Common myeloid progenitor, CD34-positive (primary cell): ENCODE measurements at regions not wholly inside any gene's neighbourhood (a gene's known extent, or its start where the extent isn't known, plus 50 kb on each side); places are given as distances from the start of the nearest gene placed in this dataset.

Experiments used
- CTCF ChIA-PET: fragments of 350-600 bp; sonication (Branson Sonifier 250); formaldehyde crosslinking; loops from one replicate; lab custom pipeline; 2021; ENCODE audit warnings: antibody characterized with exemption; lab: Charles Lee
- POLR2A ChIA-PET: fragments of 350-600 bp; sonication (Branson Sonifier 250); formaldehyde crosslinking; loops from one replicate; lab custom pipeline; 2021; ENCODE audit warnings: antibody characterized with exemption; lab: Charles Lee
- DNase-seq, 3 donors: peaks; one replicate each; pipeline versions ENCODE4 v3.0.0 to v3.0.0-alpha.2; 2013
- H3K27ac ChIP-seq, 2 experiments: 1 replicate in 1 of 2; 2 replicates in 1 of 2; pipeline ENCODE4 v1.7.0; 2013; ENCODE audit warnings: inconsistent platforms in 2 of 2, low read length in 2 of 2, mild to moderate bottlenecking in 2 of 2, low read depth in 1 of 2, moderate library complexity in 1 of 2; ENCODE audit not compliant: severe bottlenecking in 2 of 2, insufficient read depth in 1 of 2, poor library complexity in 1 of 2
- H3K27me3 ChIP-seq, 5 experiments: replicated peaks in 2 of 5; 1 replicate in 3 of 5; 2 replicates in 2 of 5; pipeline versions ENCODE4 v1.6.1 to v1.7.0; 2013; ENCODE audit warnings: low read length in 4 of 5, mild to moderate bottlenecking in 2 of 5, moderate library complexity in 2 of 5, inconsistent platforms in 1 of 5; ENCODE audit not compliant: insufficient read depth in 5 of 5, control insufficient read depth in 4 of 5
- H3K36me3 ChIP-seq, 4 experiments: 1 replicate in 2 of 4; 2 replicates in 2 of 4; pipeline versions ENCODE4 v1.6.1 to v1.7.0; 2013; ENCODE audit warnings: low read length in 3 of 4, control low read depth in 1 of 4, mild to moderate bottlenecking in 1 of 4; ENCODE audit not compliant: control insufficient read depth in 4 of 4, insufficient read depth in 4 of 4
- H3K4me1 ChIP-seq, 4 experiments: 1 replicate in 3 of 4; 2 replicates in 1 of 4; pipeline versions ENCODE4 v1.6.1 to v1.7.1; 2013; ENCODE audit warnings: low read length in 3 of 4, mild to moderate bottlenecking in 3 of 4, control low read depth in 1 of 4, inconsistent platforms in 1 of 4, moderate library complexity in 1 of 4; ENCODE audit not compliant: control insufficient read depth in 4 of 4, insufficient read depth in 4 of 4; ENCODE audit errors: control extremely low read depth in 1 of 4
- H3K4me3 ChIP-seq, 7 experiments: 1 replicate in 4 of 7; 2 replicates in 3 of 7; pipeline versions ENCODE4 v1.5.1 to v1.7.0; 2013; ENCODE audit warnings: mild to moderate bottlenecking in 7 of 7, low read length in 6 of 7, moderate library complexity in 6 of 7, inconsistent platforms in 2 of 7, low read depth in 2 of 7, control low read depth in 1 of 7; ENCODE audit not compliant: insufficient read depth in 4 of 7, control insufficient read depth in 1 of 7; ENCODE audit errors: extremely low read depth in 1 of 7
- H3K9me3 ChIP-seq, 5 experiments: 1 replicate in 4 of 5; 2 replicates in 1 of 5; pipeline versions ENCODE4 v1.6.1 to v1.7.1; 2013; ENCODE audit warnings: low read length in 4 of 5, mild to moderate bottlenecking in 2 of 5, inconsistent platforms in 1 of 5, low read depth in 1 of 5, moderate library complexity in 1 of 5; ENCODE audit not compliant: control insufficient read depth in 4 of 5, insufficient read depth in 2 of 5; ENCODE audit errors: control extremely low read depth in 1 of 5
- WGBS: methylation state at CpG from one replicate; pipeline ENCODE4 v1.1.5; 2013; ENCODE audit not compliant: insufficient coverage; 5-methylcytosine and 5-hydroxymethylcytosine counted together

- ChIA-PET CTCF (no interaction called here), POLR2A (no interaction called here)
- Histone ChIP-seq H3K9me3 (peaks cover 0 to 6% (median 0%) of the 10 kb centered on the region in 5 experiments), H3K27me3 (no peaks in the 10 kb centered on the region), H3K36me3 (no peaks in the 10 kb centered on the region), H3K4me3 (no peak overlapping the region), H3K27ac (no peak overlapping the region), H3K4me1 (no peaks in the 10 kb centered on the region)
- no peak for DNase-seq
- no CpG with 5 or more reads among the region's 1 CpG for WGBS
Measured at GRCh38 chr13:73278186-73278585, 219.4 kb downstream of the KLF5 start.

GRCh38 chr13:73275163-73275562, 216.4 kb downstream of the KLF5 start:
- Histone ChIP-seq H3K4me1 (no peaks in the 10 kb centered on the region), H3K27me3 (no peaks in the 10 kb centered on the region), H3K27ac (no peak overlapping the region), H3K4me3 (no peak overlapping the region), H3K9me3 (peaks cover 0 to 6% (median 2%) of the 10 kb centered on the region in 5 experiments), H3K36me3 (no peaks in the 10 kb centered on the region)
- WGBS = no CpG with 5 or more reads among the region's 3 CpGs
- ChIA-PET CTCF (interaction anchor here (0.6 kb wide), 1 partner anchor 709 kb away, joined by 3 read pairs; no protein-coding TSS in a partner anchor), POLR2A (no interaction called here)
- no peak for DNase-seq

DNA sequence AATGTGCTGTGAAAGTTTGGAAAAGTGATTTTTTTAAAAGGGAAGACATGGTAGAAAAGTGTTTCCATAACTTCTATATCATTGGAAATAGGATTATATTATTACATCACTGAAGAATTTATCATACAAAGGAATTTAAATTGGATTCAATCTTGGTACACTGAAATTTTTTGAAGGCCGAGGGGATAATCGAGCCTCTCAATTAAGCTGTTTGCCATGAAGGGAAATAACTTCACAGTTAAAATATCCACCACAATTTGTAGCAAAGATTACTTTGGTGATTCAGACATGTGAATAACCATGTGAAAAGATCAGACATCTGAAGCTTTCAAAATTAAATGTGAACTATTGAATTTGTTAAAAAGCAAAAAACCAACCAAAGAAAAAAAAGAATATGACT, 215.3 kb downstream of the KLF5 start:
- no peak for DNase-seq
- H3K4me3 ChIP-seq = no peak overlapping the region
- H3K27me3 ChIP-seq = no peaks in the 10 kb centered on the region
- no CpG with 5 or more reads among the region's 2 CpGs for WGBS
- no peaks in the 10 kb centered on the region for H3K36me3 ChIP-seq
- POLR2A ChIA-PET = no interaction called here
- CTCF ChIA-PET = no interaction called here
- no peak overlapping the region for H3K27ac ChIP-seq
- H3K9me3 ChIP-seq = peaks cover 0 to 12% (median 2%) of the 10 kb centered on the region in 5 experiments
- no peaks in the 10 kb centered on the region for H3K4me1 ChIP-seq

- WGBS = 82% methylated on average over 2 of the region's 5 CpGs
- ChIA-PET POLR2A (no interaction called here), CTCF (no interaction called here)
- Histone ChIP-seq H3K36me3 (no peaks in the 10 kb centered on the region), H3K9me3 (peaks cover 0 to 12% (median 2%) of the 10 kb centered on the region in 5 experiments), H3K27ac (no peak overlapping the region), H3K27me3 (no peaks in the 10 kb centered on the region), H3K4me3 (no peak overlapping the region), H3K4me1 (no peaks in the 10 kb centered on the region)
- no peak for DNase-seq
Measured at GRCh38 chr13:73273745-73274144, 214.9 kb downstream of the KLF5 start.

- ChIA-PET CTCF (no interaction called here), POLR2A (no interaction called here)
- Histone ChIP-seq H3K9me3 (peaks cover 0 to 11% (median 2%) of the 10 kb centered on the region in 5 experiments), H3K4me3 (no peak overlapping the region), H3K36me3 (no peaks in the 10 kb centered on the region), H3K27me3 (no peaks in the 10 kb centered on the region), H3K27ac (no peak overlapping the region), H3K4me1 (no peaks in the 10 kb centered on the region)
- no CpG with 5 or more reads among the region's 1 CpG for WGBS
- DNase-seq = no peak
Measured at GRCh38 chr13:73273276-73273675, 214.5 kb downstream of the KLF5 start.

GRCh38 chr13:73272831-73273230, 214.0 kb downstream of the KLF5 start:
- H3K4me3 ChIP-seq = no peak overlapping the region
- DNase-seq = no peak
- no peaks in the 10 kb centered on the region for H3K4me1 ChIP-seq
- H3K27ac ChIP-seq = no peak overlapping the region
- peaks cover 0 to 8% (median 2%) of the 10 kb centered on the region in 5 experiments for H3K9me3 ChIP-seq
- H3K27me3 ChIP-seq = no peaks in the 10 kb centered on the region
- H3K36me3 ChIP-seq = no peaks in the 10 kb centered on the region
- CTCF ChIA-PET = no interaction called here
- 100% methylated on average over 1 of the region's 1 CpG for WGBS
- POLR2A ChIA-PET = no interaction called here

GRCh38 chr13:73268306-73268705, 209.5 kb downstream of the KLF5 start:
- ChIA-PET CTCF (no interaction called here), POLR2A (no interaction called here)
- no peak for DNase-seq

More at GRCh38 chr13:73268306-73268705, 209.5 kb downstream of the KLF5 start:
- Histone ChIP-seq H3K4me1 (no peaks in the 10 kb centered on the region), H3K9me3 (peaks cover 0 to 6% (median 2%) of the 10 kb centered on the region in 5 experiments), H3K36me3 (no peaks in the 10 kb centered on the region), H3K27ac (no peak overlapping the region), H3K27me3 (no peaks in the 10 kb centered on the region), H3K4me3 (no peak overlapping the region)
- WGBS = 100% methylated on average over 1 of the region's 1 CpG
